ENCODE measurements at regions not wholly inside any gene's neighbourhood (a gene's known extent, or its start where the extent isn't known, plus 50 kb on each side); places are given as distances from the start of the nearest gene placed in this dataset.

DNA sequence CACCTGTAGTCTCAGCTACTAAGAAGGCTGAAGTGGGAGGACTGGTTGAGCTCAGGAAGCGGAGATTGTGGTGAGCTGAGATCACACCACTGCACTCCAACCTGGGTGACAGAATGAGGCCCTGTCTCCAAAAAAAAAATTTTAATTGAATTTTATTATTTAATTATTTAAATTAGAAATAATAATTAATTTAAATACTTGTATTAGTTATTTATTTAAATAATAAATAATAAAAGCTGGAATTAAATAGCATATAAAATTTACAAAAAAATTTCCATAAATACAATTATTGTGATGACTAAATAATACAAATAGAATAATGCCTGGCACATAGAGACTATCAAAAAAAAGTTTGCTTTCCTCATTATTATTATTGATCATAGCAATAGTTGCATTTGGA, 371.5 kb downstream of the KCNA4 start:
- Histone ChIP-seq H3K9me3 (ENCODE audit: control insufficient read depth in 3 of 3, low read length in 3 of 3) (no peaks in the 10 kb centered on the region), H3K27ac (ENCODE audit: low read depth, low read length) (no peak overlapping the region), H3K36me3 (ENCODE audit: control insufficient read depth in 3 of 3, insufficient read depth in 3 of 3, low read length in 3 of 3) (no peaks in the 10 kb centered on the region), H3K27me3 (ENCODE audit: control insufficient read depth in 3 of 3, insufficient read depth in 3 of 3, low read length in 3 of 3) (no peaks in the 10 kb centered on the region), H3K4me3 (ENCODE audit: low read length in 3 of 3) (no peak overlapping the region), H3K4me1 (ENCODE audit: control insufficient read depth in 3 of 3, insufficient read depth in 3 of 3, low read length in 3 of 3) (no peaks in the 10 kb centered on the region), H3K9ac (ENCODE audit: low read depth in 1 of 3, low read length in 3 of 3) (no peak overlapping the region)

DNA sequence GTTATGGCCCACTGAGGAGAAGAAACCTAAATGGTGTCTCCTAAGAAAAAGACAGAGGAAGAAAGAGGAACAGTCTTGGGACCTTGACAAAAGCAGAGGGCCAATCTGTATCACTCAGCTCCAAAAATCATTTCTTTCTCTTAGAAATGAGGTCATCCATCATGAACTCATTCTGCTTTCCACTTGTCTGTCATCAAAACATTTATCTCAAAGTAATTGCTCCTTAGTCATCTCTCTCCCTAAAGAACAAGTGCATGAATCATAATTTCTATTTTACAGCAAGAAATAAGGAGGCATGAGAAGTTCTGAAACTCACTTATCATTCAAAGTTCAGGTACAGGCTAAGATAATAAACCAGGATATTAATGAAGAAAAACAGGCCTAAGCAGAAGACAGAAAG, 375.6 kb downstream of the KCNA4 start:
- H3K4me3 ChIP-seq (ENCODE audit: low read length in 3 of 3), result no peak overlapping the region
- peaks cover 0 to 2% (median 0%) of the 10 kb centered on the region in 3 donors for H3K27me3 ChIP-seq (ENCODE audit: control insufficient read depth in 3 of 3, insufficient read depth in 3 of 3, low read length in 3 of 3)
- no peaks in the 10 kb centered on the region for H3K36me3 ChIP-seq (ENCODE audit: control insufficient read depth in 3 of 3, insufficient read depth in 3 of 3, low read length in 3 of 3)
- H3K27ac ChIP-seq (ENCODE audit: low read depth, low read length), result no peak overlapping the region
- H3K9ac ChIP-seq (ENCODE audit: low read depth in 1 of 3, low read length in 3 of 3), result no peak overlapping the region
- no peaks in the 10 kb centered on the region for H3K9me3 ChIP-seq (ENCODE audit: control insufficient read depth in 3 of 3, low read length in 3 of 3)
- no peaks in the 10 kb centered on the region for H3K4me1 ChIP-seq (ENCODE audit: control insufficient read depth in 3 of 3, insufficient read depth in 3 of 3, low read length in 3 of 3)

DNA sequence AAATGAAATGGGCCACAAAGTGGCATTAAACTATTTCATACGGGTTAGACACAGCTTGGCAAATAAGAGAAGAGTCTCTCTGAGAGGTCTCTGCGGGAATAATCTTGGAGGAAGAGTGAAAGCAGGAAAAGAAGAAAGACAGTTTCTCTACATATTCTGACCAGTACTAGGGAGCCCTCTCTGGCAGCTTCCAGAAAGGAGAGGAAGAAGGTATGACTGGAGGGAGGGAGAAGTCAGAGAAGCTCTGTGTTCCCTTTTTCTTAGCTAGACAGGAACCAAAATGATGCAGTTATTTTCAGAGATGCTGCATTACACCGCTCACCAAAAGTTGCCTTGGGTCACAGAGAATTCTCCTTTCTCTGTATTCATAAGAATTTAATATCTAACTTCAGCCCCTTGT, 382.1 kb downstream of the KCNA4 start:
- no peaks in the 10 kb centered on the region for H3K9me3 ChIP-seq (ENCODE audit: control insufficient read depth in 3 of 3, low read length in 3 of 3)
- no peak overlapping the region for H3K9ac ChIP-seq (ENCODE audit: low read depth in 1 of 3, low read length in 3 of 3)
- H3K4me1 ChIP-seq (ENCODE audit: control insufficient read depth in 3 of 3, insufficient read depth in 3 of 3, low read length in 3 of 3), result no peaks in the 10 kb centered on the region
- peaks cover 0 to 2% (median 0%) of the 10 kb centered on the region in 3 donors for H3K27me3 ChIP-seq (ENCODE audit: control insufficient read depth in 3 of 3, insufficient read depth in 3 of 3, low read length in 3 of 3)
- no peaks in the 10 kb centered on the region for H3K36me3 ChIP-seq (ENCODE audit: control insufficient read depth in 3 of 3, insufficient read depth in 3 of 3, low read length in 3 of 3)
- H3K4me3 ChIP-seq (ENCODE audit: low read length in 3 of 3), result no peak overlapping the region
- no peak overlapping the region for H3K27ac ChIP-seq (ENCODE audit: low read depth, low read length)

DNA sequence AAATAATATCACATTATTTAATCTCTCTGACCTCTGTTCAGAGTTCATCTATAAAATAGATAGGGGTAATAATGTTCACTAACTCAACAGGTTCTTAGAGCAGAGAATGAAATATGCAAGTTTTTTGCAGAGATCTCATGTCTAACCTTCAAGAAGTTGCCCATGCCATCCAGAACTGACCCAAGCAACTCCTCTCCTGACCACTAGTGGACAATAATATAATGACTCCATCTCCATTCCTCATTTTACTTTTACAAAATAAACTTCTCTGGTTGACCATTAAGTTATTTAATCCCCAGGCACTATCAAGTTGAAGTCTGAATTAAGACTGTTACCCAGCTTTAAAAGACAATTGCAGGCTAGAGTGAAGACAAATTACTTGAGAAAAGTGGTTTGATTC, 382.6 kb downstream of the KCNA4 start:
- H3K27me3 ChIP-seq (ENCODE audit: control insufficient read depth in 3 of 3, insufficient read depth in 3 of 3, low read length in 3 of 3), result peaks cover 0 to 2% (median 0%) of the 10 kb centered on the region in 3 donors
- H3K36me3 ChIP-seq (ENCODE audit: control insufficient read depth in 3 of 3, insufficient read depth in 3 of 3, low read length in 3 of 3), result no peaks in the 10 kb centered on the region
- no peaks in the 10 kb centered on the region for H3K4me1 ChIP-seq (ENCODE audit: control insufficient read depth in 3 of 3, insufficient read depth in 3 of 3, low read length in 3 of 3)
- H3K9ac ChIP-seq (ENCODE audit: low read depth in 1 of 3, low read length in 3 of 3), result no peak overlapping the region
- no peak overlapping the region for H3K4me3 ChIP-seq (ENCODE audit: low read length in 3 of 3)
- H3K9me3 ChIP-seq (ENCODE audit: control insufficient read depth in 3 of 3, low read length in 3 of 3), result no peaks in the 10 kb centered on the region
- no peak overlapping the region for H3K27ac ChIP-seq (ENCODE audit: low read depth, low read length)

DNA sequence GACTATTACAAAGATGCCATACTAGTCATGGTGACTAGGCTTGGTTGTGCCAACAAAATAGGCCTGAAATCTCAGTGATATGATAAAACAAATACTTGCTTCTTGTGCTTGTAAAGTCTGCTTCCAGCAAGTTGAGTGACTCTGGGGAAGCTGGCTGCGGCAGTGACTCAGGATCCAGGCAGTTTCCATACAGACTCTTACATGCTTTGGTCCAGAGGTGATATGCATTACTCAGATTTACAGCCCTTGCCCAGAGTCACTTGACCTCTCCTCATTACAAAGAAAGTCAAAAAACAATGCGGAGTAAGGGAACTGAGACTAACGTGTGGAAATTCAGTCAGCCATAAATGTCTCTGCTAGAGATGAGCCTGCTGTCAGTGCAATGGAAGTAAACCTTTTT, 387.5 kb downstream of the KCNA4 start:
- Histone ChIP-seq H3K4me3 (ENCODE audit: low read length in 3 of 3) (no peak overlapping the region), H3K9me3 (ENCODE audit: control insufficient read depth in 3 of 3, low read length in 3 of 3) (no peaks in the 10 kb centered on the region), H3K4me1 (ENCODE audit: control insufficient read depth in 3 of 3, insufficient read depth in 3 of 3, low read length in 3 of 3) (no peaks in the 10 kb centered on the region), H3K36me3 (ENCODE audit: control insufficient read depth in 3 of 3, insufficient read depth in 3 of 3, low read length in 3 of 3) (no peaks in the 10 kb centered on the region), H3K9ac (ENCODE audit: low read depth in 1 of 3, low read length in 3 of 3) (no peak overlapping the region), H3K27ac (ENCODE audit: low read depth, low read length) (no peak overlapping the region), H3K27me3 (ENCODE audit: control insufficient read depth in 3 of 3, insufficient read depth in 3 of 3, low read length in 3 of 3) (no peaks in the 10 kb centered on the region)

DNA sequence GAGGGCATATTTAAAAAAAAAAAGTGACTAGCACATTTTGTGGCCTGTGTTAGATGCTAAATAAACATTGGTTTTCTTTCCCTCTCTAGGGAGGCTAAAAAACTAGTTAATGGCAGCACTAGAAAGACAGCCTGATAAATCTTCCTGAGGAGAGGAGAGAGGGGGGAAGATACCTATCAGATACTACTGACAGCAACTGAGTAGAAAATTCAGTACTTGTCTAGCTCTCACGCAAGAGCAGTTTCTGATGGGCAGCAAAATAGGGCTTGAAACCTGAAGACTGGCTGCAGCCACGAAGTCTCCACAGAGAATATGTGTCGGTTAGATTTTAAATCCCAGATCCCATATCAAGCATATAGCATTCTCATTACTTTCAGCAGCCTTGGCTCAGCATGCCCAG, 388.2 kb downstream of the KCNA4 start:
- Histone ChIP-seq H3K27ac (ENCODE audit: low read depth, low read length) (no peak overlapping the region), H3K36me3 (ENCODE audit: control insufficient read depth in 3 of 3, insufficient read depth in 3 of 3, low read length in 3 of 3) (no peaks in the 10 kb centered on the region), H3K4me1 (ENCODE audit: control insufficient read depth in 3 of 3, insufficient read depth in 3 of 3, low read length in 3 of 3) (no peaks in the 10 kb centered on the region), H3K27me3 (ENCODE audit: control insufficient read depth in 3 of 3, insufficient read depth in 3 of 3, low read length in 3 of 3) (no peaks in the 10 kb centered on the region), H3K4me3 (ENCODE audit: low read length in 3 of 3) (no peak overlapping the region), H3K9me3 (ENCODE audit: control insufficient read depth in 3 of 3, low read length in 3 of 3) (no peaks in the 10 kb centered on the region), H3K9ac (ENCODE audit: low read depth in 1 of 3, low read length in 3 of 3) (no peak overlapping the region)

DNA sequence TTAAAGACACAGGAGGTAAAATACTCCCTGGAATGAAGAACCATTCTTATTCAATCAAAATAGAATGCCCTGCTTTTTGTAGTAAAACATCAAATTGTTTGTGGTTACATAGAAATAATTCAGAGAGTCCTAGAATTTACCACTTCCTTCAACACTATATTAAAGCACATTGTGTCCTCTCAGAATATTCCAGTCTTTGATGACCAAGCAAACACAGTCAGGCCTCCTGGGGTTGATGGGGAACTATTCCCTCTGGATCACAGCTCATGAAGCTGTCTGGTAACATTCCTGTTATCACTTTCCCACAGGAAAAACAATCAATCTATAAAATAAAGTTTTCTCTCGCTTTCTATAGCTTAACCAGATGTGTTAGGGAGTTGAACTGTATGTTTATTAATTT, 389.3 kb downstream of the KCNA4 start:
- Histone ChIP-seq H3K27ac (ENCODE audit: low read depth, low read length) (no peak overlapping the region), H3K36me3 (ENCODE audit: control insufficient read depth in 3 of 3, insufficient read depth in 3 of 3, low read length in 3 of 3) (no peaks in the 10 kb centered on the region), H3K4me1 (ENCODE audit: control insufficient read depth in 3 of 3, insufficient read depth in 3 of 3, low read length in 3 of 3) (no peaks in the 10 kb centered on the region), H3K27me3 (ENCODE audit: control insufficient read depth in 3 of 3, insufficient read depth in 3 of 3, low read length in 3 of 3) (no peaks in the 10 kb centered on the region), H3K9me3 (ENCODE audit: control insufficient read depth in 3 of 3, low read length in 3 of 3) (no peaks in the 10 kb centered on the region), H3K9ac (ENCODE audit: low read depth in 1 of 3, low read length in 3 of 3) (no peak overlapping the region), H3K4me3 (ENCODE audit: low read length in 3 of 3) (no peak overlapping the region)

DNA sequence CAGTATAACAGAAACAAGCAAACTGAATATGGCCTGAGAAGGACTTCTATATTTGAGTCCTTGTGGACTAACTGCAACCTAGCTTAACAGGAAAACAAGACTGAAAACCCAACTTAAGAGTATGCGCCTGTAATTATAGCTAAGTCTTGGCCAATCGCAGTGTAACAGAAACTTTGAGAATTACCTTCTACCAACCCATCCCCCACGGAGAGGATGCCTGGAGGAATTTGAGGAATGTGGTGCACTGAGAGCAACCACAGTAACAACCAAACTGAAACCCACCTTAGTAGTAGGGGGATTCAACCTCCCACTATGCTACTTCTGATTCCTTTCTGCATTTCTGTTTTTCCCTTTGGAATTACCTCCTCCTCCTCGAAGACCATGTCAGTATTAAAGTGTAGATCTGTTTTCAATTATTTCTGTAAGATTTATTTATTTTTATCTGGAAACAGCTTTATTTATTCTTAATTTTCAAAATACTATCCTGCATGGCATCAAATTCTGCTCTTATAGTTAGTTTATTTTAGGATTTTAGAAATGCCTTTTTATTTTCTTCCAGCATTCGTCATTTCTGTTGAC, 393.6 kb downstream of the KCNA4 start:
- Histone ChIP-seq H3K27ac (ENCODE audit: low read depth, low read length) (no peak overlapping the region), H3K27me3 (ENCODE audit: control insufficient read depth in 3 of 3, insufficient read depth in 3 of 3, low read length in 3 of 3) (no peaks in the 10 kb centered on the region), H3K9me3 (ENCODE audit: control insufficient read depth in 3 of 3, low read length in 3 of 3) (no peaks in the 10 kb centered on the region), H3K4me3 (ENCODE audit: low read length in 3 of 3) (no peak overlapping the region), H3K36me3 (ENCODE audit: control insufficient read depth in 3 of 3, insufficient read depth in 3 of 3, low read length in 3 of 3) (no peaks in the 10 kb centered on the region), H3K4me1 (ENCODE audit: control insufficient read depth in 3 of 3, insufficient read depth in 3 of 3, low read length in 3 of 3) (no peaks in the 10 kb centered on the region), H3K9ac (ENCODE audit: low read depth in 1 of 3, low read length in 3 of 3) (no peak overlapping the region)

DNA sequence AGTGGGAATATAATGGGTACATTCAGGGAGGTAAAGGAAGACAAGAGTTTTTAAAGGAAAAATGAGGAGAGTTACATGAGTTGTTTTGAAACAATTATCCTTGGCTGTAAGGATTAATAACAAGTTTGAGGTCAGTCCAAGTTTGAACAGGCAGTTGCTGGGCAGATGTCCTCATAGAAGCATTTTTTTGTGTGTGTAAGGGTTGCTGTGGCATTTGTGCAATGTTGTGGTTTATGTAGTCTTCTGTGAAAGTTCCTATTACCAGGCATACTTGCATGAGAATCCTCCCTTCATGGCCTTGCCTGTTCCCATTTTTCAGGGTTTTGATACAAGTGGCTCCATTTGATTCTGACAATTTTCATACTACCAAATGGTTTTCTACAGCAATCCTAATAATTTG, 400.2 kb downstream of the KCNA4 start:
- Histone ChIP-seq H3K4me3 (ENCODE audit: low read length in 3 of 3) (no peak overlapping the region), H3K4me1 (ENCODE audit: control insufficient read depth in 3 of 3, insufficient read depth in 3 of 3, low read length in 3 of 3) (no peaks in the 10 kb centered on the region), H3K27me3 (ENCODE audit: control insufficient read depth in 3 of 3, insufficient read depth in 3 of 3, low read length in 3 of 3) (no peaks in the 10 kb centered on the region), H3K36me3 (ENCODE audit: control insufficient read depth in 3 of 3, insufficient read depth in 3 of 3, low read length in 3 of 3) (no peaks in the 10 kb centered on the region), H3K9me3 (ENCODE audit: control insufficient read depth in 3 of 3, low read length in 3 of 3) (no peaks in the 10 kb centered on the region), H3K9ac (ENCODE audit: low read depth in 1 of 3, low read length in 3 of 3) (no peak overlapping the region), H3K27ac (ENCODE audit: low read depth, low read length) (no peak overlapping the region)

DNA sequence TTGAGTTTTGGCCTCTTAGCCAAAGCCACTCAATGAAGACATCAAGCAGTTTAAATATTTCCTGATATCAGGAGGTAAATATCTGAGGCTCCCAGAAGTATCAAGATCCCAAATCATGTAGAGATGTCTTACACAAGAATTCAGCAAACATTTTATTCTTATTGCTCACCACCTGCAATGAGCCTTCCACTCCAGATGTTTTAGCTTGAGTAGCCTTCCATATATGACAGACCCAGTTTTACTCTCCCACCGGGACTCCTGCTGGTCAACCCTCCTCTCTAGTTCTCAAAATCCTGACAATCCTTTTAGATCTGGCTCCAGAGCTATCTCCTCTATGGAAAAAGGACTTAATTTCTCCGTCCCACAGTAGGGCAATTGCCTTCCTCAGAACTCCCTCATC, 404.4 kb downstream of the KCNA4 start:
- Histone ChIP-seq H3K4me3 (ENCODE audit: low read length in 3 of 3) (no peak overlapping the region), H3K9ac (ENCODE audit: low read depth in 1 of 3, low read length in 3 of 3) (no peak overlapping the region), H3K27me3 (ENCODE audit: control insufficient read depth in 3 of 3, insufficient read depth in 3 of 3, low read length in 3 of 3) (no peaks in the 10 kb centered on the region), H3K36me3 (ENCODE audit: control insufficient read depth in 3 of 3, insufficient read depth in 3 of 3, low read length in 3 of 3) (no peaks in the 10 kb centered on the region), H3K9me3 (ENCODE audit: control insufficient read depth in 3 of 3, low read length in 3 of 3) (no peaks in the 10 kb centered on the region), H3K4me1 (ENCODE audit: control insufficient read depth in 3 of 3, insufficient read depth in 3 of 3, low read length in 3 of 3) (no peaks in the 10 kb centered on the region), H3K27ac (ENCODE audit: low read depth, low read length) (no peak overlapping the region)
